ENCODE measurements at regions not wholly inside any gene's neighbourhood (a gene's known extent, or its start where the extent isn't known, plus 50 kb on each side); places are given as distances from the start of the nearest gene placed in this dataset.

- TF ChIP-seq CTCF (IDR thresholded peaks at IDR 0.05) = no peak
- no peak for ATAC-seq (ENCODE audit: poor library complexity)
- Histone ChIP-seq H3K27ac (ENCODE audit: low read depth in 1 of 2, low read length in 2 of 2) (no peak overlapping the region), H3K36me3 (ENCODE audit: insufficient read depth, low read length) (no peaks in the 10 kb centered on the region), H3K9me3 (ENCODE audit: control insufficient read depth in 1 of 2, insufficient read depth in 1 of 2, low read length in 2 of 2) (no peaks in the 10 kb centered on the region), H3K4me3 (ENCODE audit: low read length) (no peak overlapping the region), H3K27me3 (ENCODE audit: control insufficient read depth in 1 of 2, insufficient read depth in 2 of 2, low read length in 2 of 2) (no peaks in the 10 kb centered on the region), H3K4me1 (ENCODE audit: insufficient read depth, low read length) (no peaks in the 10 kb centered on the region)
- intact Hi-C loops (cut with DNase I, micrococcal nuclease) = no loop called here
- ChIA-PET CTCF (no interaction called here), POLR2A (no interaction called here)
- no peaks in the 10 kb centered on the region for H3K9me3 Mint-ChIP-seq
- no peaks in the 10 kb centered on the region for H3K36me3 Mint-ChIP-seq (ENCODE audit: low read depth)
- peaks cover 7% of the 10 kb centered on the region for H3K27me3 Mint-ChIP-seq
- H3K27ac Mint-ChIP-seq = no peak overlapping the region
- no peaks in the 10 kb centered on the region for H3K4me1 Mint-ChIP-seq (ENCODE audit: low read depth)
- H3K4me3 Mint-ChIP-seq = no peak overlapping the region
- peak in 2 of 14 experiments; percentile 4 to 8 for DNase-seq
Measured at GRCh38 chrX:19194285-19195242, 72.3 kb upstream of the ADGRG2 start.

GRCh38 chrX:19195243-19195610 lies 73.0 kb upstream of the ADGRG2 start:
- H3K36me3 ChIP-seq (ENCODE audit: insufficient read depth, low read length) = no peaks in the 10 kb centered on the region
- Mint-ChIP-seq H3K4me3 (no peak overlapping the region), H3K27me3 (peaks cover 7% of the 10 kb centered on the region), H3K9me3 (no peaks in the 10 kb centered on the region), H3K27ac (no peak overlapping the region), H3K36me3 (ENCODE audit: low read depth) (no peaks in the 10 kb centered on the region), H3K4me1 (ENCODE audit: low read depth) (no peaks in the 10 kb centered on the region)
- H3K4me1 ChIP-seq (ENCODE audit: insufficient read depth, low read length) = no peaks in the 10 kb centered on the region
- H3K4me3 ChIP-seq (ENCODE audit: low read length) = no peak overlapping the region
- no peaks in the 10 kb centered on the region for H3K27me3 ChIP-seq (ENCODE audit: control insufficient read depth in 1 of 2, insufficient read depth in 2 of 2, low read length in 2 of 2)
- ATAC-seq (ENCODE audit: poor library complexity) (no peak), DNase-seq (no peak)
- CTCF ChIA-PET = no interaction called here
- POLR2A ChIA-PET = no interaction called here
- intact Hi-C loops (cut with DNase I, micrococcal nuclease) = no loop called here
- no peak overlapping the region for H3K27ac ChIP-seq (ENCODE audit: low read depth in 1 of 2, low read length in 2 of 2)
- TF ChIP-seq CTCF (IDR thresholded peaks at IDR 0.05) = no peak
- no peaks in the 10 kb centered on the region for H3K9me3 ChIP-seq (ENCODE audit: control insufficient read depth in 1 of 2, insufficient read depth in 1 of 2, low read length in 2 of 2)

- TF ChIP-seq CTCF (IDR thresholded peaks at IDR 0.05) = no peak
- Histone ChIP-seq H3K27me3 (ENCODE audit: control insufficient read depth in 1 of 2, insufficient read depth in 2 of 2, low read length in 2 of 2) (no peaks in the 10 kb centered on the region), H3K4me1 (ENCODE audit: insufficient read depth, low read length) (no peaks in the 10 kb centered on the region), H3K27ac (ENCODE audit: low read depth in 1 of 2, low read length in 2 of 2) (no peak overlapping the region), H3K36me3 (ENCODE audit: insufficient read depth, low read length) (no peaks in the 10 kb centered on the region), H3K9me3 (ENCODE audit: control insufficient read depth in 1 of 2, insufficient read depth in 1 of 2, low read length in 2 of 2) (no peaks in the 10 kb centered on the region), H3K4me3 (ENCODE audit: low read length) (no peak overlapping the region)
- ATAC-seq (ENCODE audit: poor library complexity) (no peak), DNase-seq (peak in 1 of 14 experiments; percentile 36)
- Mint-ChIP-seq H3K4me1 (ENCODE audit: low read depth) (no peaks in the 10 kb centered on the region), H3K9me3 (no peaks in the 10 kb centered on the region), H3K27me3 (peaks cover 7% of the 10 kb centered on the region), H3K27ac (no peak overlapping the region), H3K4me3 (no peak overlapping the region), H3K36me3 (ENCODE audit: low read depth) (no peaks in the 10 kb centered on the region)
- ChIA-PET POLR2A (no interaction called here), CTCF (no interaction called here)
- intact Hi-C loops (cut with DNase I, micrococcal nuclease) = no loop called here
Measured at GRCh38 chrX:19198473-19198872, 76.2 kb upstream of the ADGRG2 start.
